Breast epithelium (tissue), 3 donors: ENCODE measurements at regions not wholly inside any gene's neighbourhood (a gene's known extent, or its start where the extent isn't known, plus 50 kb on each side); places are given as distances from the start of the nearest gene placed in this dataset.

Experiments
- POLR2A ChIP-seq: fragments of 450-650 bp; IDR thresholded peaks from one replicate; pipeline ENCODE4 v1.6.1; 2016; ENCODE audit warnings: antibody characterized with exemption, mild to moderate bottlenecking, moderate library complexity
- TF ChIP-seq, protein P1 (sequence below), 3 donors: fragments of 450-650 bp; IDR thresholded peaks; one replicate each; pipeline ENCODE4 v1.5.1; 2016 to 2017; ENCODE audit warnings: antibody characterized with exemption in 3 of 3, mild to moderate bottlenecking in 3 of 3, moderate library complexity in 3 of 3

DNA sequence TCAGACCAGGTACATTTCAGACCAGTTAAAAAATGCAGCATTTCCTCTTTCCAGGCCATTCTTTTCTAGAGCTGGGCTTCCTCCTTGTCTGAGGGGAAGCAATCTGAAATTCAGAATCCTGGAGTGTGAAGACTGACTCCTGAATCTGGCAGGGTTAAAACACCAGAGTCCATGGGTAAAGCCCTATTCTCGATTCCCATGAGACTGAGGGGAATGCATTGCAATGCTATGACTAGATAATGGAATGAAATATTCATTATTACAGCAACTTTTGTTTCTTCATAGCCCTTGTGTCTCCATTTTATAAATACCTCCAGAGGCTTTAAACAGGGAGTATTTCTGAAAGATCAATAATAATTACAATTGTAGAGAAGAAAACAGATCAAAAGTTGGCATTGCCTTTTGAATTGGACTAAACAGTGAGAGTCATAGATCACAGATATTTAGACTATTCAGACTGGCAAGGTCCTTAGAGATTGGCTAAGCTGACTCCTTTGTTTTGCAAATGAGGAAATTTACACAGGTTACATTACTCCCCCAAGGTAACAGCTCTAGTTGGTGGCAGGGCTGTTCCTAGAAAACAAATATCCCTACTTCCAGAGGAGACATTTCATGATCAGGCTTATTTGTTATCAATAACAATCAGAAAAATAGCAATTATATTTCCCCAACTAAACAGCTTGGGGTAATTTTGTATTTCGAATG, 632.6 kb upstream of the KIRREL3 start:
- TF ChIP-seq, protein P1, sequence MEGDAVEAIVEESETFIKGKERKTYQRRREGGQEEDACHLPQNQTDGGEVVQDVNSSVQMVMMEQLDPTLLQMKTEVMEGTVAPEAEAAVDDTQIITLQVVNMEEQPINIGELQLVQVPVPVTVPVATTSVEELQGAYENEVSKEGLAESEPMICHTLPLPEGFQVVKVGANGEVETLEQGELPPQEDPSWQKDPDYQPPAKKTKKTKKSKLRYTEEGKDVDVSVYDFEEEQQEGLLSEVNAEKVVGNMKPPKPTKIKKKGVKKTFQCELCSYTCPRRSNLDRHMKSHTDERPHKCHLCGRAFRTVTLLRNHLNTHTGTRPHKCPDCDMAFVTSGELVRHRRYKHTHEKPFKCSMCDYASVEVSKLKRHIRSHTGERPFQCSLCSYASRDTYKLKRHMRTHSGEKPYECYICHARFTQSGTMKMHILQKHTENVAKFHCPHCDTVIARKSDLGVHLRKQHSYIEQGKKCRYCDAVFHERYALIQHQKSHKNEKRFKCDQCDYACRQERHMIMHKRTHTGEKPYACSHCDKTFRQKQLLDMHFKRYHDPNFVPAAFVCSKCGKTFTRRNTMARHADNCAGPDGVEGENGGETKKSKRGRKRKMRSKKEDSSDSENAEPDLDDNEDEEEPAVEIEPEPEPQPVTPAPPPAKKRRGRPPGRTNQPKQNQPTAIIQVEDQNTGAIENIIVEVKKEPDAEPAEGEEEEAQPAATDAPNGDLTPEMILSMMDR (IDR thresholded peaks at IDR 0.05): no peak
- TF ChIP-seq POLR2A: no peak
